Upper lobe of left lung (tissue), 4 donors: ENCODE measurements at regions not wholly inside any gene's neighbourhood (a gene's known extent, or its start where the extent isn't known, plus 50 kb on each side); places are given as distances from the start of the nearest gene placed in this dataset.

Experiments used
- CTCF ChIP-seq, 6 experiments: fragments of 450-650 bp in 4 of 6; fragments of 200-600 bp in 2 of 6; sonication (generic) in 2 of 6; IDR thresholded peaks; one replicate each; pipeline ENCODE4 v1.5.1; 2016 to 2019; ENCODE audit warnings: antibody characterized with exemption in 6 of 6
- POLR2A ChIP-seq, 4 donors: fragments of 450-650 bp; IDR thresholded peaks; one replicate each; pipeline ENCODE4 v1.5.1; 2016 to 2017; ENCODE audit warnings: antibody characterized with exemption in 4 of 4, mild to moderate bottlenecking in 2 of 4
- POLR2AphosphoS5 ChIP-seq, 2 donors: sonication (generic); formaldehyde crosslinking; IDR thresholded peaks; one replicate each; pipeline ENCODE4 v1.5.1; 2017; ENCODE audit warnings: antibody characterized with exemption in 2 of 2

DNA sequence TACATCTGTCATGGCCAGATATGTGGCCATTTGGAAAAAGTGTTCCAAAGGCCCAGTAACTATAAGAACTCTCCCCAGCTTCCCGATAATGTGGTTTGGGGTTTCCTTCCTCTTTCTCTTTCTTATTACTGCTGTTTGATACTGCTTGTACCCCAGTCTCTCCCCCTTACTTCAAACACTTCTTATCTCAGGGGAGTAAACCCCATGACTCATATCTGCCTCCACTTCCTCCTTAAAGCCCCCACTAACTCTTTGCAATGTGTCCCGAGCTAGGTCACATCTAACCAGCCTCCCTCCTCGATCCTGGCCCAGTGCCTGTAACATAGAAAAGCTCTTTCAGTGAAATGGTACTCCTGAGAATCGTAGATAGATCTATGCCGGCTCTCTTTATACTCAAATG is 82.4 kb upstream of the STARD13 start:
- TF ChIP-seq CTCF (IDR thresholded peaks at IDR 0.05), result no peak
- TF ChIP-seq POLR2AphosphoS5 (IDR thresholded peaks at IDR 0.05), result no peak
- no peak for TF ChIP-seq POLR2A (IDR thresholded peaks at IDR 0.05)
